ENCODE measurements at regions not wholly inside any gene's neighbourhood (a gene's known extent, or its start where the extent isn't known, plus 50 kb on each side); places are given as distances from the start of the nearest gene placed in this dataset.

GRCh38 chr12:89236748-89237383 lies 115.4 kb downstream of the DUSP6 start:
- Histone ChIP-seq H3K4me3 (no peak overlapping the region), H3K27me3 (no peaks in the 10 kb centered on the region), H3K36me3 (replicated peaks in 1 of 2; ENCODE audit: insufficient read depth in 1 of 2, low read depth in 2 of 2) (no peaks in the 10 kb centered on the region), H3K27ac (no peak overlapping the region), H3K9me3 (no peaks in the 10 kb centered on the region), H3K4me1 (no peaks in the 10 kb centered on the region)
- DNase-seq: no peak
- intact Hi-C loops (cut with DNase I): no loop called here
- ATAC-seq: no peak
- TF ChIP-seq CTCF (IDR thresholded peaks at IDR 0.05) (no peak), POLR2A (IDR thresholded peaks at IDR 0.05) (no peak)
- WGBS, 2 donors: 59% methylated on average over 3 of the region's 3 CpGs

- H3K36me3 ChIP-seq (replicated peaks in 1 of 2; ENCODE audit: insufficient read depth in 1 of 2, low read depth in 2 of 2): no peaks in the 10 kb centered on the region
Measured at GRCh38 chr12:89236237-89236636, 116.1 kb downstream of the DUSP6 start.

GRCh38 chr12:89235189-89235993 lies 116.9 kb downstream of the DUSP6 start:
- no peak for ATAC-seq

More at GRCh38 chr12:89236237-89236636, 116.1 kb downstream of the DUSP6 start:
- Histone ChIP-seq H3K27me3 (no peaks in the 10 kb centered on the region), H3K4me1 (no peaks in the 10 kb centered on the region), H3K9me3 (no peaks in the 10 kb centered on the region), H3K27ac (no peak overlapping the region), H3K4me3 (no peak overlapping the region)
- WGBS, 2 donors: 73 to 79% methylated on average over 1 of the region's 1 CpG
- intact Hi-C loops (cut with DNase I): no loop called here
- DNase-seq (no peak), ATAC-seq (no peak)
- TF ChIP-seq CTCF (IDR thresholded peaks at IDR 0.05): no peak
- TF ChIP-seq POLR2A (IDR thresholded peaks at IDR 0.05): no peak

GRCh38 chr12:89234324-89235114 lies 117.8 kb downstream of the DUSP6 start:
- no peaks in the 10 kb centered on the region for H3K36me3 ChIP-seq (replicated peaks in 1 of 2; ENCODE audit: insufficient read depth in 1 of 2, low read depth in 2 of 2)
- H3K27ac ChIP-seq: no peak overlapping the region
- no peaks in the 10 kb centered on the region for H3K9me3 ChIP-seq
- no peak overlapping the region for H3K4me3 ChIP-seq
- no peaks in the 10 kb centered on the region for H3K4me1 ChIP-seq
- H3K27me3 ChIP-seq: no peaks in the 10 kb centered on the region
- WGBS, 2 donors: 72 to 81% methylated on average over 4 of the region's 4 CpGs
- no peak for ATAC-seq
- DNase-seq: no peak
- TF ChIP-seq POLR2A (IDR thresholded peaks at IDR 0.05): no peak
- intact Hi-C loops (cut with DNase I): no loop called here

More at GRCh38 chr12:89235189-89235993, 116.9 kb downstream of the DUSP6 start:
- H3K4me3 ChIP-seq: no peak overlapping the region
- DNase-seq: no peak
- no peaks in the 10 kb centered on the region for H3K9me3 ChIP-seq
- WGBS, 2 donors: 37 to 48% methylated on average over 5 of the region's 5 CpGs
- TF ChIP-seq CTCF (IDR thresholded peaks at IDR 0.05) (no peak), POLR2A (IDR thresholded peaks at IDR 0.05) (no peak)
- intact Hi-C loops (cut with DNase I): no loop called here
- no peaks in the 10 kb centered on the region for H3K4me1 ChIP-seq
- no peak overlapping the region for H3K27ac ChIP-seq
- no peaks in the 10 kb centered on the region for H3K36me3 ChIP-seq (replicated peaks in 1 of 2; ENCODE audit: insufficient read depth in 1 of 2, low read depth in 2 of 2)
- no peaks in the 10 kb centered on the region for H3K27me3 ChIP-seq

- no peak for ATAC-seq
- no peaks in the 10 kb centered on the region for H3K36me3 ChIP-seq (replicated peaks in 1 of 2; ENCODE audit: insufficient read depth in 1 of 2, low read depth in 2 of 2)
- intact Hi-C loops (cut with DNase I): no loop called here
- H3K27ac ChIP-seq: no peak overlapping the region
- no peaks in the 10 kb centered on the region for H3K27me3 ChIP-seq
- H3K4me1 ChIP-seq: no peaks in the 10 kb centered on the region
- no peak overlapping the region for H3K4me3 ChIP-seq
- 86% methylated on average over 1 of the region's 1 CpG for WGBS, 2 donors
- TF ChIP-seq CTCF (IDR thresholded peaks at IDR 0.05): no peak
- no peak for TF ChIP-seq POLR2A (IDR thresholded peaks at IDR 0.05)
- no peak for DNase-seq
- H3K9me3 ChIP-seq: no peaks in the 10 kb centered on the region
Measured at GRCh38 chr12:89231686-89232085, 120.6 kb downstream of the DUSP6 start.
